H1 (cell line): ENCODE measurements at regions not wholly inside any gene's neighbourhood (a gene's known extent, or its start where the extent isn't known, plus 50 kb on each side); places are given as distances from the start of the nearest gene placed in this dataset.

Experiments
- CTCF ChIA-PET: fragments of 300-600 bp; sonication (Branson Sonifier 250); formaldehyde crosslinking; loops from one replicate; lab custom pipeline; 2021; ENCODE audit not compliant: partially characterized antibody; lab: Charles Lee
- POLR2A ChIA-PET: fragments of 300-600 bp; sonication (Branson Sonifier 250); formaldehyde crosslinking; loops from one replicate; lab custom pipeline; 2021; ENCODE audit warnings: inconsistent platforms; ENCODE audit not compliant: partially characterized antibody; lab: Charles Lee
- DNase-seq, 2 experiments: peaks; one replicate each; pipeline versions ENCODE4 v3.0.0 to v3.0.0-alpha.2; 2010 to 2022; ENCODE audit warnings: low spot score in 2 of 2, low read depth in 1 of 2, mixed read lengths in 1 of 2
- FAIRE-seq: peaks from 2 replicates; lab custom pipeline; 2011; peaks lifted over from hg19 to GRCh38; lab: Jason Lieb, UNC
- H2AFZ ChIP-seq: 2 replicates; pipeline ENCODE4 v1.8.1; 2012; ENCODE audit warnings: low read length, inconsistent platforms
- H2AK5ac ChIP-seq: 2 replicates; pipeline ENCODE4 v1.6.1; 2013; ENCODE audit warnings: low read depth, low read length
- H2BK120ac ChIP-seq: replicated peaks from 2 replicates; pipeline ENCODE3; 2013; ENCODE audit warnings: low read depth, low read length, inconsistent platforms
- H2BK12ac ChIP-seq: 2 replicates; pipeline ENCODE4 v1.6.1; 2013; ENCODE audit warnings: low read depth, low read length
- H2BK15ac ChIP-seq: 2 replicates; pipeline ENCODE4 v1.6.1; 2013; ENCODE audit warnings: low read length
- H2BK20ac ChIP-seq: 2 replicates; pipeline ENCODE4 v1.6.1; 2013; ENCODE audit warnings: low read length
- H2BK5ac ChIP-seq: 2 replicates; pipeline ENCODE4 v1.6.1; 2013; ENCODE audit warnings: low read depth, low read length
- H3K14ac ChIP-seq: 2 replicates; pipeline ENCODE4 v1.6.1; 2013; ENCODE audit warnings: inconsistent platforms; ENCODE audit not compliant: insufficient read length
- H3K18ac ChIP-seq: 2 replicates; pipeline ENCODE4 v1.6.1; 2013; ENCODE audit warnings: low read length; ENCODE audit errors: extremely low read depth
- H3K23ac ChIP-seq: 2 replicates; pipeline ENCODE4 v1.6.1; 2013; ENCODE audit warnings: inconsistent platforms; ENCODE audit not compliant: insufficient read length
- H3K23me2 ChIP-seq: 2 replicates; pipeline ENCODE4 v1.6.1; 2013; ENCODE audit warnings: low read depth, low read length
- H3K27ac ChIP-seq: 2 replicates; pipeline ENCODE4 v1.6.1; 2011; ENCODE audit warnings: low read depth, low read length, inconsistent platforms
- H3K27me3 ChIP-seq, 4 experiments: replicated peaks in 1 of 4; 1 replicate in 1 of 4; 2 replicates in 3 of 4; pipeline versions ENCODE4 v1.6.1 to v1.8.1; 2011 to 2013; ENCODE audit warnings: low read length in 3 of 4, mild to moderate bottlenecking in 3 of 4, inconsistent platforms in 2 of 4, mixed read lengths in 2 of 4, moderate library complexity in 1 of 4; ENCODE audit not compliant: control insufficient read depth in 3 of 4, insufficient read depth in 3 of 4; ENCODE audit errors: extremely low read depth in 1 of 4
- H3K36me3 ChIP-seq, 4 experiments: 2 replicates each; pipeline versions ENCODE4 v1.6.1 to v1.8.1; 2011 to 2013; ENCODE audit warnings: mild to moderate bottlenecking in 4 of 4, low read length in 3 of 4, moderate library complexity in 2 of 4, control low read depth in 1 of 4, inconsistent platforms in 1 of 4; ENCODE audit not compliant: insufficient read depth in 4 of 4, control insufficient read depth in 2 of 4
- H3K4ac ChIP-seq: replicated peaks from 2 replicates; pipeline ENCODE3; 2013; ENCODE audit warnings: low read length, low read depth, mixed read lengths, inconsistent platforms; ENCODE audit not compliant: insufficient read length
- H3K4me1 ChIP-seq, 4 experiments: replicated peaks in 1 of 4; 1 replicate in 1 of 4; 2 replicates in 3 of 4; pipeline versions ENCODE4 v1.6.1 to v1.8.1; 2011 to 2013; ENCODE audit warnings: low read length in 3 of 4, inconsistent platforms in 2 of 4, mixed read lengths in 1 of 4; ENCODE audit not compliant: insufficient read depth in 4 of 4, control insufficient read depth in 3 of 4
- H3K4me2 ChIP-seq, 2 experiments: 2 replicates each; pipeline versions ENCODE4 v1.6.1 to v1.8.1; 2011 to 2013; ENCODE audit warnings: low read depth in 2 of 2, low read length in 2 of 2, control low read depth in 1 of 2, inconsistent platforms in 1 of 2, mild to moderate bottlenecking in 1 of 2; ENCODE audit not compliant: insufficient read depth in 1 of 2
- H3K4me3 ChIP-seq, 4 experiments: fragments of 200-600, 300-600 bp in 1 of 4; sonication (generic), shearing (Covaris generic), sonication (Bioruptor Twin) in 1 of 4; 2 replicates each; pipeline versions ENCODE4 v1.5.1 to v1.8.1; 2011 to 2016; ENCODE audit warnings: low read length in 4 of 4, low read depth in 3 of 4, control low read depth in 2 of 4, inconsistent platforms in 2 of 4, mild to moderate bottlenecking in 2 of 4, mixed read lengths in 1 of 4, moderate library complexity in 1 of 4; ENCODE audit not compliant: insufficient read depth in 2 of 4; ENCODE audit errors: extremely low read depth in 1 of 4
- H3K56ac ChIP-seq: replicated peaks from 2 replicates; pipeline ENCODE3; 2013; ENCODE audit warnings: low read depth, mild to moderate bottlenecking, mixed read lengths, low read length, inconsistent platforms; ENCODE audit not compliant: insufficient read length
- H3K79me1 ChIP-seq: 2 replicates; pipeline ENCODE4 v1.6.1; 2013; ENCODE audit warnings: low read depth, low read length, control low read depth
- H3K79me2 ChIP-seq, 2 experiments: 2 replicates each; pipeline versions ENCODE4 v1.6.1 to v1.8.1; 2012 to 2013; ENCODE audit warnings: low read length in 2 of 2, mild to moderate bottlenecking in 2 of 2, inconsistent platforms in 1 of 2; ENCODE audit not compliant: insufficient read depth in 2 of 2, control insufficient read depth in 1 of 2
- H3K9ac ChIP-seq, 4 experiments: replicated peaks in 1 of 4; 1 replicate in 1 of 4; 2 replicates in 3 of 4; pipeline versions ENCODE4 v1.6.1 to v1.8.1; 2011 to 2013; ENCODE audit warnings: low read depth in 3 of 4, low read length in 3 of 4, control low read depth in 2 of 4, mild to moderate bottlenecking in 2 of 4, moderate library complexity in 2 of 4, inconsistent platforms in 1 of 4; ENCODE audit errors: extremely low read depth in 1 of 4
- H3K9me3 ChIP-seq, 2 experiments: 2 replicates each; pipeline versions ENCODE4 v1.6.1 to v1.8.1; 2012 to 2013; ENCODE audit warnings: mild to moderate bottlenecking in 2 of 2, moderate library complexity in 2 of 2, control low read depth in 1 of 2, inconsistent platforms in 1 of 2, low read depth in 1 of 2, low read length in 1 of 2, mixed read lengths in 1 of 2; ENCODE audit not compliant: insufficient read depth in 2 of 2
- H4K20me1 ChIP-seq, 2 experiments: replicated peaks in 1 of 2; 2 replicates each; pipeline versions ENCODE3 to v1.8.1; 2011 to 2013; ENCODE audit warnings: inconsistent platforms in 2 of 2, low read length in 2 of 2, mild to moderate bottlenecking in 1 of 2; ENCODE audit not compliant: insufficient read depth in 2 of 2, control insufficient read depth in 1 of 2
- H4K5ac ChIP-seq: 2 replicates; pipeline ENCODE4 v1.6.1; 2013; ENCODE audit warnings: low read length, low read depth, mixed read lengths, inconsistent platforms; ENCODE audit not compliant: insufficient read length
- H4K8ac ChIP-seq: 2 replicates; pipeline ENCODE4 v1.8.0; 2013; ENCODE audit warnings: mild to moderate bottlenecking, moderate library complexity, low read length, inconsistent platforms; ENCODE audit not compliant: insufficient read depth; ENCODE audit errors: extremely low read depth
- H4K91ac ChIP-seq: replicated peaks from 2 replicates; pipeline ENCODE3; 2013; ENCODE audit warnings: low read length, mixed read lengths, inconsistent platforms; ENCODE audit not compliant: insufficient read length
- CTBP2 ChIP-seq: IDR thresholded peaks from 2 replicates; pipeline ENCODE4 v1.7.0; 2011; ENCODE audit warnings: borderline replicate concordance, mild to moderate bottlenecking, moderate library complexity, mixed read lengths, low read length; ENCODE audit not compliant: insufficient read depth, insufficient read length
- RNF2 ChIP-seq: fragments of 200-900, 300-1000 bp; sonication (generic); IDR thresholded peaks from 2 replicates; pipeline ENCODE4 v1.7.1; 2016; ENCODE audit warnings: borderline replicate concordance, low read depth, mild to moderate bottlenecking, antibody characterized with exemption, low read length; ENCODE audit not compliant: poor library complexity, severe bottlenecking; ENCODE audit errors: missing control alignments
- WGBS, 2 experiments: shearing (Covaris generic) in 1 of 2; methylation state at CpG; one replicate each; pipeline versions ENCODE4 v1.1.6 to v1.1.7; 2013 to 2015; ENCODE audit warnings: low lambda C conversion rate in 2 of 2, mixed read lengths in 2 of 2, inconsistent platforms in 1 of 2, low coverage in 1 of 2, missing lambda C conversion rate in 1 of 2; ENCODE audit not compliant: insufficient replicate concordance in 2 of 2, insufficient coverage in 1 of 2, insufficient read length in 1 of 2; ENCODE audit errors: extremely low coverage in 1 of 2, missing lambda C conversion rate in 1 of 2; 5-methylcytosine and 5-hydroxymethylcytosine counted together

GRCh38 chr10:52967806-52968795 lies 195.5 kb upstream of the MBL2 start:
- Histone ChIP-seq H3K14ac (no peak overlapping the region), H3K4me1 (peaks cover 2 to 38% (median 9%) of the 10 kb centered on the region in 4 experiments; a peak in 5 of 7 replicates), H2BK20ac (no peak overlapping the region), H3K79me2 (no peaks in the 10 kb centered on the region), H2AFZ (no peak overlapping the region), H3K27me3 (no peaks in the 10 kb centered on the region), H3K36me3 (peaks cover 0 to 14% (median 6%) of the 10 kb centered on the region in 4 experiments; a peak in 2 of 8 replicates), H4K8ac (no peak overlapping the region), H2BK12ac (no peak overlapping the region; the same call in 1 of the 2 replicates), H3K79me1 (no peaks in the 10 kb centered on the region), H4K5ac (peak overlapping the region; percentile 98), H3K4me2 (peak overlapping the region in 1 of 2 experiments; percentile 0; a peak in 1 of 4 replicates), H3K18ac (no peak overlapping the region; the same call in 1 of the 2 replicates), H2BK15ac (no peak overlapping the region), H3K9ac (no peak overlapping the region), H3K23me2 (no peaks in the 10 kb centered on the region), H3K4ac (peak overlapping the region; percentile 23), H2BK120ac (peak overlapping the region; percentile 89), H4K20me1 (no peaks in the 10 kb centered on the region), H2AK5ac (no peak overlapping the region), H3K56ac (peak overlapping the region; percentile 70), H3K23ac (no peak overlapping the region), H3K27ac (peak overlapping the region; percentile 53), H4K91ac (peak overlapping the region; percentile 79), H2BK5ac (peak overlapping the region; percentile 96; the same call in 1 of the 2 replicates), H3K4me3 (no peak overlapping the region), H3K9me3 (peaks cover 9 to 11% of the 10 kb centered on the region in 2 experiments; a peak in 3 of 4 replicates)
- FAIRE-seq, result peak; percentile 84
- no peak for DNase-seq
- 41% methylated on average over 4 of the region's 4 CpGs; no CpG with 5 or more reads in 1 of the 2 experiments for WGBS, 2 experiments
- ChIA-PET POLR2A (interaction anchor here (0.6 to 1.4 kb wide), 2 partner anchors 507 to 630 kb away, joined by 3 read pairs; no protein-coding TSS in a partner anchor), CTCF (interaction anchor here (0.8 kb wide), 1 partner anchor 16 kb away, joined by 3 read pairs; no protein-coding TSS in a partner anchor)
- TF ChIP-seq RNF2, result no peak
- no peak for TF ChIP-seq CTBP2
